GM18873 (cell line): ENCODE measurements at regions not wholly inside any gene's neighbourhood (a gene's known extent, or its start where the extent isn't known, plus 50 kb on each side); places are given as distances from the start of the nearest gene placed in this dataset.

Experiments used
- ATAC-seq: cut with Tn5 transposase; IDR thresholded peaks from one replicate; pipeline ENCODE4 v1.9.1; 2021; ENCODE audit warnings: mild to moderate bottlenecking, moderate library complexity, moderate number of reproducible peaks; ENCODE audit not compliant: unreplicated experiment, low FRiP score

DNA sequence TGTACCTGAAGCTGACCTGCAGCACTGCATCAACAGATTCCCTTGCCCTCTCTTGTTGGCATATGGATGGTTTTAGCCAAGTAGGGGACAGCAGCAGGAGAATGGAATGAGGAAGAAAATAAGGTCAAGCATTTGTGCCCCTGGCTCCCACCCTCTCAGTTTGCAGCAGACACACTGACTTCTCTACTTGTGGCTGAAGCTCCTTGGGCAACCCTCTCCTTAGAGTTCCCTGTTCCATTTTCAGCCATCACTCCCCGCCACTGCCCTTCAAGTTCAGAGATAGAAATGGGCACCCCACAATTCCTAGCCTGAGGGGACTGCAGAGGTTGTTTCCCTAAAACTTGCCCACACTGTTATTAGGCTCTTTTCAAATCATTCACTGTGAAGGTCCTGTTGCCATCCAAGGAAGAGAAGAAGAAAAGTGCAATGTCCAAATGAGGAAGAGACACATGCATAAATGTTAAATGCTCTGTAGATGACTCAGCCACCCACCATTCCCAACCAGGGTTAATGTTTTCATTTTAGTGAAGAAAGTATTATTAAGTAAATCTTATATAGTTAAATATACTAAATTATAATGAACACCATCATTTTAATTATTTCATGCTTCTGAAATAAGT, 295.9 kb upstream of the UBE2E2 start:
- no peak for ATAC-seq

DNA sequence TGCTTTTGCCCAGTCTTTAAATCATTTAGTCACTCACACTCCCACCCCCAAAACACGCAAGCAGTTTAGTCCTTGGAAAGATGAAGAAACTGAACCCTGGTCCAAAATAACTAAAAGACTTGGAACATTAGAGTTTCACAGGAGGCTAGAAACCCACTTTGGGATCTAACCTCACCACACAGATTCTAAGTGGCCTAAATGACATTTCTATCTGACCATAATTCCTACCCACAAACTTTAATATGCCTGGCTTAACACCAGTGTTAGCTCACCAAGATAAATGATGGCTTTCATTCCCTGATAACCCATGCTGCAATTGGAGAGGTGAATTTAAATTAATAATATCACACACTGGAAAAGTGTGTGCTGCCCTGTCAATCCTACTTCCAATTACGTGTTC, 295.3 kb upstream of the UBE2E2 start:
- ATAC-seq = no peak

- ATAC-seq = no peak
Observed at GRCh38 chr3:22908989-22909507, 294.1 kb upstream of the UBE2E2 start.

- no peak for ATAC-seq
Observed at GRCh38 chr3:22916933-22917332, 286.2 kb upstream of the UBE2E2 start.

GRCh38 chr3:22920006-22920405, 283.1 kb upstream of the UBE2E2 start:
- ATAC-seq = no peak

DNA sequence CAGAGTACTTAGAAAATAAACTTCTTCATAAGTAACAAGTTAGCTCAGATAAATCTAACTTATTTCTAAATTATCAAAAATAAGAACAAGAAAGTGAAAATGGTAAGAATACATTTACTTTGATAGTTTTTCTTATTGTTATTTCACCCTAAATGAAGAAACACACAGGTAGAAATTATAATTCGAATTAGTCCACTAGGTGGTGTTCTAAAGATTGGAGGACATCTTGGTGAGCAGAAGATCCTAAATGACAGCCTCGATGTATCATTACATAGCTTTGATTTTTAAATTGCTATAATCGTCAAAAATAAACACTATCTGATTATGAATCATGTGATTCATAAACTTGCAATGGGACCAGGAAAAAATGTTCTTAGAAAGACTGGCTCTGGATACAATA, 280.8 kb upstream of the UBE2E2 start:
- no peak for ATAC-seq

GRCh38 chr3:22923711-22924110, 279.4 kb upstream of the UBE2E2 start:
- no peak for ATAC-seq

- ATAC-seq = no peak
Observed at GRCh38 chr3:22928216-22929110, 274.7 kb upstream of the UBE2E2 start.

DNA sequence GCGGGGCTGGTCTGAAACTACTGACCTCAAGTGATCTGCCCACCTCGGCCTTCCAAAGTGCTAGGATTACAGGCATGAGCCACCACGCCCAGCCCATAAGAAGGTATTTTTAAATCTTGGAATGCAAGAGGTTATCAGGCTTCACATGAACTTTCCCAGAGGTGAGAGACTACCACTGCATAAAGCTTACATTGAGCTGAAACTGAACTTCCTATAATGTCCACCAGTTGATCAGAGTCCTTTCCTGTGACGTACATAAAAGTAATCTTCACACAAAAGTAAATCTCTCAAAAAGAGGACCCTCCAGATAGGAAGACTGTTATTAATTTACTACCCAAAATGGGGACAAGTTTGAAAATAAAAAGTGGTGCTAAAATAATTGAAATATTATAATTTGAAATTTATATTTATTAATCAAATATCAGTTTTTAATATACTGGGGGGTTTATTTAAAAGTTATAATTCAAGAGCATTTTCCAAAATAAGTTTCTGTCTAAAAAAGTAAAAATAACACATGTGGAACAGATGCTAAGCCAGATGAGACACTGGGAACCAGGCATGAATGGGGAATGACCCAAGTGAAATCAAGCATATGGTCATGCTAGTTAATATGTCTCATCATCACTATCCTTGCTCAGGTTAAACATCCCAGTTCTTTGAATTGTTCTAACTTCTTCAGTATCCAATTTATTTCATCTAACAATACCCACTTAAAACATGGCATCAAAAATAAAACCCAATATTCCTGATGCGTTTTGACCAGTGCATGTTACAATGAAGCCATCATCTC, 269.9 kb upstream of the UBE2E2 start:
- ATAC-seq = no peak

DNA sequence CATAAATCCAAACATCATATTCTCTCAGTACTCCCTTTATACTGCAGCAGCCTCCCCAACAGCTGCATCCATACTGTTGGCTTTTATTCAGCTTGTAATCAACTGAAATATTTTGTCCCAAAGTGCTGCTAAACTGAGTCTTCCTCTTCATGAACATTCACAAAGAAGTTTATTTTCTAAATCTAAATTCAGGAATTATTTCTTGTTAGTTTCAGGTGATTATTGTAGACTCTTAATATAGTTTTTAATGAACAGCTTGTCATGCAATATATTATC, 269.3 kb upstream of the UBE2E2 start:
- no peak for ATAC-seq

GRCh38 chr3:22935040-22935439, 268.1 kb upstream of the UBE2E2 start:
- no peak for ATAC-seq

GRCh38 chr3:22937536-22937935, 265.6 kb upstream of the UBE2E2 start:
- ATAC-seq = no peak

DNA sequence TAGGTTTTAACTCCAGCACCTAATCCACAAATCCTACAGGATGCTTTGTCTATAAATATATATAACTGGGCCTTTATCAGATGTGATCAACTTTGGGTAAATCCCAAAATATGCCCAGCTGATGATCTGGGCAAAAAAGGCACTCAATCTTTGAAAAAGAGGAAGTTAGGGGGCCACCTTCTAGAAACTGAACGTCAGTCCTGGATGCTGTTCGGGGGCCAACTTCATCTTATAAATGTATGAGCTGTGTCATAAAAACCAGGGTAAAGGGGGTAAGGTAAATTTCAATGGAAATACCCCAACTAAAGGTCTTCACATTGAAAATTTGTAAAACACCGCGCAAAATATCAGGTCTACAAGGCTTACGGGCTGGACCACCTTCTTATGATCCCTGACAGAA, 264.4 kb upstream of the UBE2E2 start:
- no peak for ATAC-seq

DNA sequence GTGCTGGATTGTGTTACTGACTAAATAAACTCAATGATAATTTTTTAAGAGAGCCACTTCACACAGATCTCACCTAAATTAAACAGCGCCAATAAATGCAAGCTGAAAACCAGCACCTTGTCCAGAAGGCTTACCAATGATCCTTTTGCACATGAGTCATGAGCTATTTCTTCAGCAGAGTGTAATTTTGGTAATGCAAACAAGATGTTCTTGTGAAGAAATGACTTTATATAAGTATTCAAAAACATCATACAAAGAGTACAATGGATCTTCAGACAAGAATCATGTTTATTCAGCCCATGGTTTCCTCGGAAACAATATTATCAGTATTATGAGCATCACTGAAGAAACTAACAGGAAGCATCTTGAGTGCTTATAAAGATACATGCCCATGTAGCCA, 263.8 kb upstream of the UBE2E2 start:
- no peak for ATAC-seq

DNA sequence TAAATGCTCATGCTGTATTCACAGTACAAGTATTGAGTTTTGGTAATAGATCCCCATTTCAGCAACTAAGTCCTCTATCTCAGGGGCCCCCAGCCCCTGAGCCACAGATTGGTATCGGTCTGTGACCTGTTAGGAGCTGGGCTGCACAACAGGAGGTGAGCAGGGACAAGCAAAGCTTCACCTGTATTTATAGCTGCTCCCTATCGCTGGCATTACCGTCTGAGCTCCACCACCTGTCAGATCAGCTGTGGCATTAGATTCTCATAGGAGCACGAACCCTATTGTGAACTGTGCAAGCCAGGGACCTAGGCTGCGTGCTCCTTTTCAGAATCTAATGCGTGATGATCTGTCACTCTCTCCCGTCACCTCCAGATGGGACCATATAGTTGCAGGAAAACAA, 262.8 kb upstream of the UBE2E2 start:
- ATAC-seq = no peak

DNA sequence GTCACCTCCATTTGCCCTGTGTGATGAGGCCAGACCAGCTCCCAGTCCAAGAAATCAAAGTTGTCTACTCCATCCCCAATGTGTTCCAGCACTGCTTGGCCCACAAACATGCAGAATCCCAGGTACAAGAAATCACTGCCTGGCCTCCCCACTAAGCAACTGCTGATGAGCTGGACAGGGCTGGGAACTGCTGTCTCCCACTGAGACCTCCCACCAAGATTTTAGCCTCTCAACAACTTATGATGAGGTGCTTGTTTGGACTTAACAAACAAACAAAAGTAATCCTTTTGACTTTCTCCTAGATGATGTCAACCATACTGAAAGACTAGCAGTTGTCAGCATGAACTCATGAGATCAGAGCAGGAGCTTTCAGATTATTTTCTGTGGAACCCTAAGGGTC, 260.1 kb upstream of the UBE2E2 start:
- no peak for ATAC-seq

GRCh38 chr3:22947851-22948250, 255.3 kb upstream of the UBE2E2 start:
- no peak for ATAC-seq

GRCh38 chr3:22951910-22952309, 251.2 kb upstream of the UBE2E2 start:
- ATAC-seq = no peak

- no peak for ATAC-seq
Observed at GRCh38 chr3:22952860-22953259, 250.3 kb upstream of the UBE2E2 start.

GRCh38 chr3:22959593-22959992, 243.5 kb upstream of the UBE2E2 start:
- ATAC-seq = peak; percentile 98
